KMS-11 (cell line): ENCODE measurements at regions not wholly inside any gene's neighbourhood (a gene's known extent, or its start where the extent isn't known, plus 50 kb on each side); places are given as distances from the start of the nearest gene placed in this dataset.

ENCODE experiments used
- H2AFZ ChIP-seq: fragments of 200-600 bp; sonication (generic); 2 replicates; pipeline ENCODE4 v1.6.1; 2016; ENCODE audit warnings: antibody characterized with exemption, mixed run types, low read depth
- H3K27ac ChIP-seq: fragments of 200-600 bp; sonication (generic); 2 replicates; pipeline ENCODE4 v1.6.1; 2016; ENCODE audit warnings: mild to moderate bottlenecking, mixed run types
- H3K27me3 ChIP-seq: fragments of 200-600 bp; sonication (generic); 2 replicates; pipeline ENCODE4 v1.6.1; 2017; ENCODE audit warnings: mild to moderate bottlenecking, low read depth, mixed run types, moderate library complexity; ENCODE audit not compliant: insufficient read depth
- H3K36me3 ChIP-seq: fragments of 200-600 bp; sonication (generic); 2 replicates; pipeline ENCODE4 v1.6.1; 2017; ENCODE audit warnings: mild to moderate bottlenecking, mixed run types; ENCODE audit not compliant: insufficient read depth
- H3K4me1 ChIP-seq: fragments of 200-600 bp; sonication (generic); 2 replicates; pipeline ENCODE4 v1.6.1; 2016; ENCODE audit warnings: mild to moderate bottlenecking, low read depth, mixed run types; ENCODE audit not compliant: poor library complexity, severe bottlenecking
- H3K4me2 ChIP-seq: fragments of 200-600 bp; sonication (generic); 2 replicates; pipeline ENCODE4 v1.7.0; 2016; ENCODE audit warnings: mild to moderate bottlenecking, mixed run types
- H3K4me3 ChIP-seq: fragments of 200-600 bp; sonication (generic); IDR thresholded peaks from 2 replicates; pipeline ENCODE4 v1.6.1; 2017; ENCODE audit warnings: low read depth, low read length, mixed read lengths; ENCODE audit not compliant: insufficient read depth
- H3K79me2 ChIP-seq: fragments of 200-600 bp; sonication (generic); 2 replicates; pipeline ENCODE4 v1.6.1; 2016; ENCODE audit warnings: low read depth, mixed run types; ENCODE audit not compliant: insufficient read depth
- H3K9ac ChIP-seq: fragments of 200-600 bp; sonication (generic); 2 replicates; pipeline ENCODE4 v1.6.1; 2016; ENCODE audit warnings: mild to moderate bottlenecking, mixed run types
- H4K20me1 ChIP-seq: fragments of 200-600 bp; sonication (generic); 2 replicates; pipeline ENCODE4 v1.6.1; 2016; ENCODE audit warnings: mild to moderate bottlenecking, mixed run types; ENCODE audit not compliant: insufficient read depth
- CTCF ChIP-seq: fragments of 200-600 bp; sonication (generic); conservative IDR thresholded peaks from 2 replicates; pipeline ENCODE4 v1.6.1; 2017; ENCODE audit warnings: low read depth, mild to moderate bottlenecking, antibody characterized with exemption, low read length, moderate library complexity, mixed read lengths

DNA sequence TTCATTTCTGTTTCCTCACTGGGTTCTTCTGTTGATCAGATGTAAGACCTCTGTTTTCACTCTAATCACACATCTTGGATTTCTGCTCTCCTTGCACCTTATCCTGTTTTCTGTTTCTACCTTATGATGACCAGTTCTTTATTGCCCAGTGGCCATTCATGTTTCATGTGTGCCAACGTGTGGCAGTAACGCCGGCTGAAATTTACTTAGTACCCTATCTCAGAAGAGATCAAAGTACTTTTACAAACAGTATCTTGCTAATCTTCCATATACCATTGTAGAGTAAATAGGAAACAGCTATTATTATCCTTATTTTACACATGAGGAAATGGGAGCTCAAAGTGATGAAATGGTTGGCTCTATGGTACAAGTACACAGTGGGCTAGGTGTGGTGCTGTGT is 74.0 kb downstream of the GATA3 start:
- Histone ChIP-seq H3K27me3 (peaks cover 14% of the 10 kb centered on the region; the same call in 1 of the 2 replicates), H3K9ac (no peak overlapping the region), H3K79me2 (no peaks in the 10 kb centered on the region), H2AFZ (no peak overlapping the region), H3K4me3 (no peak overlapping the region), H3K27ac (no peak overlapping the region), H3K36me3 (no peaks in the 10 kb centered on the region), H4K20me1 (no peaks in the 10 kb centered on the region), H3K4me2 (no peak overlapping the region), H3K4me1 (peaks cover 13% of the 10 kb centered on the region)
- no peak for TF ChIP-seq CTCF

DNA sequence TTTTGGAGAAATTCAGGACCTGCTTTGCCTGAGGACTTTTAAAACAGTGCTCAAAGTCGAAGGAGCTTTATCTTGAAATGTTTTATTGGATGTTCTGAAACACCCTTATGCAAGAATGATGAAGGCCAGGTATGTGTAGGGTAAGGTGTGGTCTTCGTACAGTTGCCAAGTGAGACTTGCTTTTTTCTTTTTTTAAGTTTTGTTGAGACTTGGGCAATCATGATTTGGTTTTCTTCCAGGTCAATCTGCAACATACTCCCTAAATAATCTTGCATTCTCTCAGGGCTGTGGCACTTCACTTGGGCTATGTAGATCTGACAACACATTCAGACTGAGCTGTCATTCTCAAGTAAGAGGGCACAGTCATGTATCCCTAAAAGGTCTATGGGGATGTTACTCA is 75.0 kb downstream of the GATA3 start:
- TF ChIP-seq CTCF, result no peak
- no peaks in the 10 kb centered on the region for H3K79me2 ChIP-seq
- no peaks in the 10 kb centered on the region for H3K36me3 ChIP-seq
- no peak overlapping the region for H3K4me2 ChIP-seq
- no peak overlapping the region for H2AFZ ChIP-seq
- no peak overlapping the region for H3K4me3 ChIP-seq
- H3K27ac ChIP-seq, result no peak overlapping the region
- peaks cover 20% of the 10 kb centered on the region; the same call in 1 of the 2 replicates for H3K27me3 ChIP-seq
- H3K9ac ChIP-seq, result no peak overlapping the region
- H3K4me1 ChIP-seq, result peaks cover 23% of the 10 kb centered on the region
- no peaks in the 10 kb centered on the region for H4K20me1 ChIP-seq

GRCh38 chr10:8130973-8131911 is 76.8 kb downstream of the GATA3 start:
- Histone ChIP-seq H3K36me3 (no peaks in the 10 kb centered on the region), H3K4me3 (no peak overlapping the region), H3K79me2 (no peaks in the 10 kb centered on the region), H3K4me2 (no peak overlapping the region), H2AFZ (no peak overlapping the region), H3K4me1 (peaks cover 25% of the 10 kb centered on the region), H3K27ac (no peak overlapping the region), H3K27me3 (peaks cover 22% of the 10 kb centered on the region; the same call in 1 of the 2 replicates), H4K20me1 (no peaks in the 10 kb centered on the region), H3K9ac (no peak overlapping the region)
- TF ChIP-seq CTCF, result no peak

DNA sequence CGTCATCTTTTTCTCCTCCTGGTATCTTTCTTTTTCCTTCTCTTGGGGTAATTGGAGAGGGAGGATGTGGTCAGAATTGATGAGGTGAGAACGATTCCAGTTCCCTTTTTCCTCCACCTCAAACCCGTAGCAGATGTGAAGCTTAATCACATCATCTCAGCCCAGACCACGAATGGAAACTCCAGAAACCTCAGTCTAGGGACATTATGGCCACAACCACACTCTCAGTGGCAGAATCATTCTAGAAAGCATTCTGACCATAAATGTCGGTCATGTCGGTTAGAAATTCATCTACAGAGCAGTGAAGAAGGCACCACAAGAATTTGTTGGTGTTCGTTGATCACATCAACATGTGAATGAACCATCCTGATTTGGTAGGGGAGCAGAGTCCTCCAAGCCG is 78.7 kb downstream of the GATA3 start:
- no peaks in the 10 kb centered on the region for H4K20me1 ChIP-seq
- H3K79me2 ChIP-seq, result no peaks in the 10 kb centered on the region
- peak overlapping the region; percentile 56; the same call in 1 of the 2 replicates for H3K4me2 ChIP-seq
- no peak overlapping the region for H2AFZ ChIP-seq
- TF ChIP-seq CTCF, result no peak
- H3K27ac ChIP-seq, result no peak overlapping the region
- peaks cover 22% of the 10 kb centered on the region; the same call in 1 of the 2 replicates for H3K27me3 ChIP-seq
- H3K36me3 ChIP-seq, result no peaks in the 10 kb centered on the region
- no peak overlapping the region for H3K4me3 ChIP-seq
- no peak overlapping the region for H3K9ac ChIP-seq
- peaks cover 38% of the 10 kb centered on the region for H3K4me1 ChIP-seq
